Activated CD4-positive, alpha-beta T cell treated with anti-CD3 and anti-CD28 coated beads for 36 hours (primary cell): ENCODE measurements at regions not wholly inside any gene's neighbourhood (a gene's known extent, or its start where the extent isn't known, plus 50 kb on each side); places are given as distances from the start of the nearest gene placed in this dataset.
"Not testable (repeated sequence)": the region's sequence is repeated elsewhere in the genome, so short reads cannot be mapped to it uniquely, and the experiment has no call there.

Source experiments
- ATAC-seq: fragments of 200-7000 bp; cut with Tn5 transposase; one replicate; pipeline ENCODE4 v1.10.0; 2021; ENCODE audit warnings: mild to moderate bottlenecking, moderate library complexity
- CTCF ChIA-PET: fragments of 350-600 bp; sonication (Branson Sonifier 250); formaldehyde crosslinking; loops from one replicate; lab custom pipeline; 2021; ENCODE audit warnings: antibody characterized with exemption; lab: Charles Lee
- POLR2A ChIA-PET: fragments of 350-600 bp; sonication (Branson Sonifier 250); formaldehyde crosslinking; loops from one replicate; lab custom pipeline; 2021; ENCODE audit warnings: antibody characterized with exemption, inconsistent platforms; lab: Charles Lee
- DNase-seq: peaks from one replicate; pipeline ENCODE4 v3.0.0-alpha.2; 2020
- H3K27ac Mint-ChIP-seq: one replicate; pipeline ENCODE4 v1.8.0; 2021; ENCODE audit warnings: mixed read lengths
- H3K27me3 Mint-ChIP-seq: one replicate; pipeline ENCODE4 v1.8.0; 2021; ENCODE audit warnings: mixed read lengths
- H3K36me3 Mint-ChIP-seq: one replicate; pipeline ENCODE4 v1.8.0; 2021; ENCODE audit warnings: low read depth, mixed read lengths
- H3K4me1 Mint-ChIP-seq: one replicate; pipeline ENCODE4 v1.8.0; 2021; ENCODE audit warnings: mixed read lengths
- H3K4me3 Mint-ChIP-seq: one replicate; pipeline ENCODE4 v1.8.0; 2021; ENCODE audit warnings: mild to moderate bottlenecking, moderate library complexity, mixed read lengths
- H3K9me3 Mint-ChIP-seq: one replicate; pipeline ENCODE4 v1.8.0; 2021; ENCODE audit warnings: low read depth, mixed read lengths
- intact Hi-C, 2 experiments: fragments of 100-400 bp; cut with DNase I in 1 of 2; cut with micrococcal nuclease in 1 of 2; formaldehyde crosslinking; loops; one replicate each; pipeline versions ENCODE4 v1.14.2 to v1.15.1; 2022 to 2024; cut with DNase I, micrococcal nuclease

GRCh38 chr11:106555566-106556250 is 462.6 kb downstream of the GUCY1A2 start:
- CTCF ChIA-PET, H3K9me3 Mint-ChIP-seq, intact Hi-C loops, H3K4me3 Mint-ChIP-seq, POLR2A ChIA-PET, H3K4me1 Mint-ChIP-seq, DNase-seq, H3K27ac Mint-ChIP-seq, H3K36me3 Mint-ChIP-seq, H3K27me3 Mint-ChIP-seq, ATAC-seq: not testable (repeated sequence)

GRCh38 chr11:106565326-106565725 is 452.9 kb downstream of the GUCY1A2 start:
- Mint-ChIP-seq H3K27me3 (no peaks in the 10 kb centered on the region), H3K27ac (no peak overlapping the region), H3K4me1 (no peaks in the 10 kb centered on the region), H3K4me3 (no peak overlapping the region), H3K9me3 (peaks cover 13% of the 10 kb centered on the region), H3K36me3 (no peaks in the 10 kb centered on the region)
- intact Hi-C loops: no loop called here
- ChIA-PET CTCF (no interaction called here), POLR2A (no interaction called here)
- no peak for DNase-seq
- no peak for ATAC-seq

- CTCF ChIA-PET: interaction anchor here (0.6 kb wide), 1 partner anchor 157 kb away, joined by 3 read pairs; no protein-coding TSS in a partner anchor
- POLR2A ChIA-PET: no interaction called here
- Mint-ChIP-seq H3K36me3 (no peaks in the 10 kb centered on the region), H3K27ac (no peak overlapping the region), H3K4me1 (no peaks in the 10 kb centered on the region), H3K27me3 (no peaks in the 10 kb centered on the region), H3K4me3 (no peak overlapping the region), H3K9me3 (peaks cover 16% of the 10 kb centered on the region)
- DNase-seq (no peak), ATAC-seq (no peak)
- intact Hi-C loops: no loop called here
Measured at GRCh38 chr11:106568632-106569031, 449.6 kb downstream of the GUCY1A2 start.

GRCh38 chr11:106577384-106577783 is 440.9 kb downstream of the GUCY1A2 start:
- DNase-seq, H3K36me3 Mint-ChIP-seq, H3K27me3 Mint-ChIP-seq, H3K4me3 Mint-ChIP-seq, H3K4me1 Mint-ChIP-seq, intact Hi-C loops, ATAC-seq, CTCF ChIA-PET, H3K27ac Mint-ChIP-seq: not testable (repeated sequence)
- H3K9me3 Mint-ChIP-seq: peaks cover 23% of the 10 kb centered on the region
- POLR2A ChIA-PET: interaction anchor here (0.8 kb wide), 1 partner anchor 408 kb away, joined by 4 read pairs; no protein-coding TSS in a partner anchor

GRCh38 chr11:106581399-106581798 is 436.9 kb downstream of the GUCY1A2 start:
- H3K36me3 Mint-ChIP-seq: no peaks in the 10 kb centered on the region
- DNase-seq (no peak), ATAC-seq (no peak)
- H3K27me3 Mint-ChIP-seq: no peaks in the 10 kb centered on the region
- ChIA-PET CTCF (no interaction called here), POLR2A (no interaction called here)
- H3K4me1 Mint-ChIP-seq: no peaks in the 10 kb centered on the region
- H3K27ac Mint-ChIP-seq: no peak overlapping the region
- no peak overlapping the region for H3K4me3 Mint-ChIP-seq
- peaks cover 13% of the 10 kb centered on the region for H3K9me3 Mint-ChIP-seq
- intact Hi-C loops: no loop called here

GRCh38 chr11:106585061-106585460 is 433.2 kb downstream of the GUCY1A2 start:
- intact Hi-C loops: no loop called here
- Mint-ChIP-seq H3K27me3 (no peaks in the 10 kb centered on the region), H3K4me3 (no peak overlapping the region), H3K27ac (no peak overlapping the region), H3K36me3 (no peaks in the 10 kb centered on the region), H3K4me1 (no peaks in the 10 kb centered on the region), H3K9me3 (peaks cover 7% of the 10 kb centered on the region)
- ChIA-PET POLR2A (no interaction called here), CTCF (no interaction called here)
- DNase-seq (no peak), ATAC-seq (no peak)

GRCh38 chr11:106594751-106595351 is 423.4 kb downstream of the GUCY1A2 start:
- ATAC-seq (no peak), DNase-seq (no peak)
- Mint-ChIP-seq H3K27ac (no peak overlapping the region), H3K4me1 (no peaks in the 10 kb centered on the region), H3K4me3 (no peak overlapping the region), H3K36me3 (no peaks in the 10 kb centered on the region), H3K9me3 (peaks cover 5% of the 10 kb centered on the region), H3K27me3 (no peaks in the 10 kb centered on the region)
- ChIA-PET POLR2A (no interaction called here), CTCF (no interaction called here)
- intact Hi-C loops: no loop called here

- Mint-ChIP-seq H3K27me3 (no peaks in the 10 kb centered on the region), H3K4me1 (no peaks in the 10 kb centered on the region), H3K4me3 (no peak overlapping the region), H3K36me3 (no peaks in the 10 kb centered on the region), H3K27ac (no peak overlapping the region), H3K9me3 (peaks cover 7% of the 10 kb centered on the region)
- intact Hi-C loops: no loop called here
- DNase-seq (no peak), ATAC-seq (no peak)
- POLR2A ChIA-PET: no interaction called here
- CTCF ChIA-PET: no interaction called here
Measured at GRCh38 chr11:106601684-106602297, 416.5 kb downstream of the GUCY1A2 start.

GRCh38 chr11:106608677-106609076 is 409.6 kb downstream of the GUCY1A2 start:
- no peak for DNase-seq
- Mint-ChIP-seq H3K27ac (no peak overlapping the region), H3K27me3 (no peaks in the 10 kb centered on the region), H3K36me3 (no peaks in the 10 kb centered on the region), H3K4me3 (no peak overlapping the region), H3K4me1 (no peaks in the 10 kb centered on the region), H3K9me3 (peaks cover 11% of the 10 kb centered on the region)
- intact Hi-C loops: no loop called here
- no peak for ATAC-seq
- ChIA-PET CTCF (no interaction called here), POLR2A (no interaction called here)

GRCh38 chr11:106614262-106614661 is 404.0 kb downstream of the GUCY1A2 start:
- H3K4me3 Mint-ChIP-seq: no peak overlapping the region
- intact Hi-C loops: no loop called here
- H3K36me3 Mint-ChIP-seq: no peaks in the 10 kb centered on the region
- DNase-seq (no peak), ATAC-seq (no peak)
- peaks cover 4% of the 10 kb centered on the region for H3K9me3 Mint-ChIP-seq
- CTCF ChIA-PET: no interaction called here
- POLR2A ChIA-PET: no interaction called here
- H3K27ac Mint-ChIP-seq: no peak overlapping the region
- H3K27me3 Mint-ChIP-seq: no peaks in the 10 kb centered on the region
- H3K4me1 Mint-ChIP-seq: no peaks in the 10 kb centered on the region

- DNase-seq (no peak), ATAC-seq (no peak)
- ChIA-PET CTCF (no interaction called here), POLR2A (interaction anchor here (0.6 kb wide), 1 partner anchor 535 kb away, joined by 3 read pairs; no protein-coding TSS in a partner anchor)
- Mint-ChIP-seq H3K27ac (no peak overlapping the region), H3K4me1 (no peaks in the 10 kb centered on the region), H3K36me3 (no peaks in the 10 kb centered on the region), H3K4me3 (no peak overlapping the region), H3K9me3 (peaks cover 5% of the 10 kb centered on the region), H3K27me3 (no peaks in the 10 kb centered on the region)
- intact Hi-C loops: no loop called here
Measured at GRCh38 chr11:106619320-106619990, 398.8 kb downstream of the GUCY1A2 start.
